ENCODE measurements at regions not wholly inside any gene's neighbourhood (a gene's known extent, or its start where the extent isn't known, plus 50 kb on each side); places are given as distances from the start of the nearest gene placed in this dataset.
A peak's percentile ranks its signal among the peaks of the same experiment; 100 is the strongest.
"Not testable (repeated sequence)": the region's sequence is repeated elsewhere in the genome, so short reads cannot be mapped to it uniquely, and the experiment has no call there.

- not testable (repeated sequence) for DNase-seq
Measured at GRCh38 chr17:18546514-18547398, 70.2 kb downstream of the LGALS9C start.

- not testable (repeated sequence) for DNase-seq
Measured at GRCh38 chr17:18557086-18557485, 80.5 kb downstream of the LGALS9C start.

GRCh38 chr17:18563381-18564098, 80.7 kb downstream of the TBC1D28 start:
- DNase-seq = not testable (repeated sequence)

DNA sequence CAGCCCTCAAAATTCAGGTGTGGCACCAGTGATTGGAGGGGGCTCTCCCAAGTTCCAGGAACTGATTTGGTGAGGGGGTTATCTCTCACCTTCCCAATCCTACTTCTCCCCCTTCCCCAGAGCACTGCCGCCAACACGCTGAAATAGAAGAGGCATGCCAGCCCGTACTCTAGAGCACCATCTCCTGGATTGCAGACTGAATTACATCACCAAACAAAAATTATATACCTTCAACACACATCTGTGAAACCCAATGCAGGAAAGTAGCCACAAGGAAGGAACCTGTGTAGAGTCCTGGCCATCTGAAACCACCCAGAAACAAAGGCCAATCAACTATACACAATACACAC, 80.1 kb downstream of the TBC1D28 start:
- DNase-seq = peak in 1 of 2 experiments; percentile 18

GRCh38 chr17:18568108-18568995, 75.8 kb downstream of the TBC1D28 start:
- not testable (repeated sequence) for DNase-seq

GRCh38 chr17:18569489-18569913, 74.7 kb downstream of the TBC1D28 start:
- not testable (repeated sequence) for DNase-seq

DNA sequence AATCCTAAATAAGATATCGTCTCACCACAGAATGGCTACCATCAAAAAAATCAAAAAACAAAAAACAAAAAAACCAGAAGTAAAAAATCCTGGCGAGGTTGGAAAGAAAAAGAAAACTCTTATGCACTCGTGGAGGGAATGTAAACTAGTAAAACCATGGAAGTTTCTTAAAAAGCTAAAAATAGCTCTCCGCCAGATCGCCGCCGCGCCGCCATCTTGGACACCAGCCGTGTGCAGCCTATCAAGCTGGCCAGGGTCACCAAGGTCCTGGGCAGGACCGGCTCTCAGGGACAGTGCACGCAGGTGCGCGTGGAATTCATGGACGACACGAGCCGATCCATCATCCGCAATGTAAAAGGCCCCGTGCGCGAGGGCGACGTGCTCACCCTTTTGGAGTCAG, 71.7 kb downstream of the TBC1D28 start:
- not testable (repeated sequence) for DNase-seq

DNA sequence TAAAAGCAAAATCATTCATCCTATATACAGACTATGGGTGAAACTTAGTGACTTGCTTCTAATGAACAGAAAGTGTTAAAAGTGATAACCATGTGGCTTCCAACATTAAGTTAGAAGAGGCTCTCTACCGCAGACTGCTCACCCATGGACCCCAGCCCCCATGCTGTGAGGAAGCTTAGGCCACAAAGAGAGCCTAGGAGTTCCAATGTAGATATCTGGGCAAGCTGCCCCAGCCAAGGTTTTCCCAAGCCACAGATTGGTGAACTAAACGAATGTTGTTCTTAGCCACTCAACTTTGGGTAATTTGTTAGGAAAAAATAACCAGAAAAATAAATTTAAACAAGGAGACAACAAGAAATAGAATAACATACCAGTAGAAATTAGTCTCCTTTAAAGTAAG, 70.1 kb downstream of the TBC1D28 start:
- not testable (repeated sequence) for DNase-seq
